K562 (cell line): ENCODE measurements at regions not wholly inside any gene's neighbourhood (a gene's known extent, or its start where the extent isn't known, plus 50 kb on each side); places are given as distances from the start of the nearest gene placed in this dataset.

Experiments
- ATAC-seq: fragments of 200-7000 bp; cut with Tn5 transposase; 3 replicates; pipeline ENCODE4 v1.9.1; 2020; ENCODE audit warnings: moderate library complexity
- BruUV-seq: library from RNA; stranded (reverse); fragments of 400-500 nt; replicated peaks from 2 replicates; lab custom pipeline; 2021; lab: Mats Ljungman, UMichigan
- CTCF ChIA-PET: fragments of 300-600 bp; formaldehyde crosslinking; extraction: SDS; loops from one replicate; lab custom pipeline; 2021; ENCODE audit warnings: low intra/inter-chr PET ratio; lab: Yijun Ruan, JAX
- POLR2A ChIA-PET: fragments of 300-600, 350-650 bp; sonication (Branson Sonifier 250); formaldehyde crosslinking; extraction: SDS; loops from one replicate; lab custom pipeline; 2021; ENCODE audit warnings: antibody characterized with exemption, inconsistent platforms; lab: Yijun Ruan, JAX
- DNase-seq, 4 experiments: peaks; one replicate each; pipeline versions ENCODE4 v3.0.0 to v3.0.0-alpha.2; 2011 to 2018; ENCODE audit warnings: low spot score in 3 of 4, mixed read lengths in 3 of 4; ENCODE audit errors: extremely low read depth in 1 of 4
- FAIRE-seq: peaks from 2 replicates; lab custom pipeline; 2011; peaks lifted over from hg19 to GRCh38; lab: Jason Lieb, UNC
- H2AFZ ChIP-seq: 2 replicates; pipeline ENCODE4 v1.6.0; 2011; ENCODE audit warnings: low read depth, low read length, control low read depth, inconsistent platforms
- H3K27ac ChIP-seq: fragments of 200-600 bp; 3 replicates; pipeline ENCODE4 v1.8.0; 2011; ENCODE audit warnings: low read depth, mild to moderate bottlenecking, control low read depth, inconsistent platforms, low read length, moderate library complexity, mixed read lengths; ENCODE audit errors: extremely low read depth
- H3K27me3 ChIP-seq, 2 experiments: fragments of 300-600 bp in 1 of 2; 2 replicates in 1 of 2; 3 replicates in 1 of 2; pipeline versions ENCODE4 v1.6.0 to v1.8.0; 2011; ENCODE audit warnings: inconsistent platforms in 2 of 2, low read length in 2 of 2, mild to moderate bottlenecking in 1 of 2, mixed read lengths in 1 of 2, moderate library complexity in 1 of 2; ENCODE audit not compliant: control insufficient read depth in 2 of 2, insufficient read depth in 2 of 2
- H3K36me3 ChIP-seq: fragments of 300-600 bp; 3 replicates; pipeline ENCODE4 v1.8.0; 2011; ENCODE audit warnings: mild to moderate bottlenecking, low read length, inconsistent platforms; ENCODE audit not compliant: control insufficient read depth, insufficient read depth
- H3K4me1 ChIP-seq, 2 experiments: fragments of 200-600 bp in 1 of 2; replicated peaks in 1 of 2; 2 replicates in 1 of 2; 3 replicates in 1 of 2; pipeline versions ENCODE4 v1.5.1 to v1.8.0; 2011; ENCODE audit warnings: inconsistent platforms in 2 of 2, low read length in 2 of 2, mild to moderate bottlenecking in 1 of 2, mixed read lengths in 1 of 2, moderate library complexity in 1 of 2; ENCODE audit not compliant: control insufficient read depth in 2 of 2, insufficient read depth in 2 of 2
- H3K4me2 ChIP-seq: 2 replicates; pipeline ENCODE4 v1.6.1; 2011; ENCODE audit warnings: low read length, control low read depth, inconsistent platforms, mixed read lengths; ENCODE audit not compliant: insufficient read depth
- H3K4me3 ChIP-seq: fragments of 200-600 bp; sonication (generic), shearing (Covaris generic); 2 replicates; pipeline ENCODE4 v1.5.1; 2016; ENCODE audit warnings: control low read depth, inconsistent platforms
- H3K79me2 ChIP-seq: fragments of 200-600 bp; 3 replicates; pipeline ENCODE4 v1.8.0; 2011; ENCODE audit warnings: low read length, inconsistent platforms; ENCODE audit not compliant: control insufficient read depth, insufficient read depth
- H3K9ac ChIP-seq, 2 experiments: 2 replicates each; pipeline versions ENCODE4 v1.6.0 to v1.6.1; 2011; ENCODE audit warnings: low read depth in 2 of 2, low read length in 2 of 2, control low read depth in 1 of 2, inconsistent platforms in 1 of 2, mild to moderate bottlenecking in 1 of 2, mixed read lengths in 1 of 2; ENCODE audit not compliant: insufficient read depth in 1 of 2
- H3K9me1 ChIP-seq: one replicate; pipeline ENCODE4 v1.6.0; 2011; ENCODE audit warnings: inconsistent platforms, mild to moderate bottlenecking, low read length, moderate library complexity; ENCODE audit not compliant: control insufficient read depth, insufficient read depth
- H3K9me3 ChIP-seq: replicated peaks from 2 replicates; pipeline ENCODE4 v1.5.1; 2011; ENCODE audit warnings: low read depth, low read length, inconsistent platforms; ENCODE audit not compliant: control insufficient read depth, insufficient read depth
- H4K20me1 ChIP-seq: replicated peaks from 2 replicates; pipeline ENCODE4 v1.6.1; 2011; ENCODE audit warnings: low read length, inconsistent platforms, mixed read lengths; ENCODE audit not compliant: control insufficient read depth, insufficient read depth
- EGR1 ChIP-seq: fragments of 450-650 bp; conservative IDR thresholded peaks from 2 replicates; pipeline ENCODE4 v1.6.1; 2017; ENCODE audit warnings: mild to moderate bottlenecking
- KLF13 ChIP-seq: fragments of 450-650 bp; IDR thresholded peaks from 2 replicates; pipeline ENCODE4 v1.6.1; 2016; ENCODE audit warnings: missing genetic modification characterization, low read depth, mild to moderate bottlenecking, missing compliant biosample characterization, moderate library complexity, borderline replicate concordance
- WGBS: fragments of 100-300 bp; shearing (Covaris generic); methylation state at CpG from one replicate; pipeline ENCODE4 v1.1.6; 2016; ENCODE audit warnings: low coverage, mixed read lengths; ENCODE audit not compliant: insufficient coverage; ENCODE audit errors: missing lambda C conversion rate; 5-methylcytosine and 5-hydroxymethylcytosine counted together
- in situ Hi-C: fragments of 300-500 bp; cut with MboI; formaldehyde crosslinking; loops from 4 replicates; pipeline ENCODE4 v1.15.0; 2018; ENCODE audit warnings: inconsistent platforms, mixed read lengths
- intact Hi-C: fragments of 100-400 bp; cut with micrococcal nuclease; formaldehyde crosslinking; loops from 2 replicates; pipeline ENCODE4 v1.14.2; 2022
- TF ChIP-seq, protein P1 (sequence below): fragments of 250-450 bp; sonication (Bioruptor Pico); IDR thresholded peaks from 2 replicates; pipeline ENCODE4 v1.5.0; 2020; ENCODE audit warnings: mild to moderate bottlenecking

DNA sequence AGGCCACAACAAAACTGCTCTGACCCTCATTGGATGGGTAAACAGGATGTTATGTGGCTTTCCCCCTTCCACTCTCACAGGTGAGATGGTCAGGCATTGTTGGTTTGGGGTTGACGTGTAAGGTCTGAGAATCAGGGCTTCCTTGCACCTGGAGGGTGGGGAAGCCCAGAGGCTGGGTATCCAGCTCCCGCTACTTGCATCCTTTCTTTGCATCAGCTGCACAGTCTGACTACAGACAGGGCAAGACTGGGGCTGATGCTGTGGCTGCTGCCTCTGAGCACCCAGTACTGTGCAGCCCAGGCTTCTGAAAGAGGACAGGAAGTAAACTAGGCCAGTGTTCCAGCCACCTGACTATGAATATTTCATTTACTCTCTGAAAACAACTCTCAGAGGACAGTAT lies 58.0 kb upstream of the ATP2B2 start (continued):
- no peak for TF ChIP-seq KLF13

DNA sequence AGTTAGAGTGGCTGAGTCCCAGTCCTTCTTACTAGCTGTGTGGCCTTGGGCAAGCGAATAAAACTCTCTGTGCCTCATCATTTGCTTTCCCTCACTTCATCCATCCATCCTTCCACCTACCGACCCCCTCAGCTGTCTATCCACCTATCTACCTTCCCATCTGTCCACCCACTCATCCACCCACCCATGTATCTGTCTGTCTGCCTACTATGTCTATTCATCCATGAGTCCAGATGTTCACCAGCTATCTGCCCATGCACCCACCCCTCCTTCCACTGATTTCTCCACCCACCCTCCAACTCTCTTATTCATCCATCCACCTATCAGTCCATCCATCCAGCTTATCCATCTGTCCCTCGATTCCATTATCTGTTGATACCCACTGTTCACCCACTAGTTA lies 60.4 kb upstream of the ATP2B2 start:
- WGBS = 0% methylated on average over 3 of the region's 3 CpGs
- ChIA-PET POLR2A (interaction anchor here (1.6 kb wide), 1 partner anchor 12 kb away, joined by 4 read pairs; no protein-coding TSS in a partner anchor), CTCF (no interaction called here)
- Histone ChIP-seq H3K9ac (no peak overlapping the region), H3K4me2 (no peak overlapping the region), H3K9me1 (no peaks in the 10 kb centered on the region), H3K4me1 (no peaks in the 10 kb centered on the region), H3K79me2 (no peaks in the 10 kb centered on the region), H3K36me3 (no peaks in the 10 kb centered on the region), H3K4me3 (no peak overlapping the region), H3K27me3 (peaks cover 4 to 5% of the 10 kb centered on the region in 2 experiments; a peak in 2 of 5 replicates), H3K27ac (no peak overlapping the region), H3K9me3 (no peaks in the 10 kb centered on the region), H2AFZ (no peak overlapping the region), H4K20me1 (peaks cover 5% of the 10 kb centered on the region; the same call in 1 of the 2 replicates)
- intact Hi-C loops (no loop called here), in situ Hi-C loops (no loop called here)
- TF ChIP-seq, protein P1, sequence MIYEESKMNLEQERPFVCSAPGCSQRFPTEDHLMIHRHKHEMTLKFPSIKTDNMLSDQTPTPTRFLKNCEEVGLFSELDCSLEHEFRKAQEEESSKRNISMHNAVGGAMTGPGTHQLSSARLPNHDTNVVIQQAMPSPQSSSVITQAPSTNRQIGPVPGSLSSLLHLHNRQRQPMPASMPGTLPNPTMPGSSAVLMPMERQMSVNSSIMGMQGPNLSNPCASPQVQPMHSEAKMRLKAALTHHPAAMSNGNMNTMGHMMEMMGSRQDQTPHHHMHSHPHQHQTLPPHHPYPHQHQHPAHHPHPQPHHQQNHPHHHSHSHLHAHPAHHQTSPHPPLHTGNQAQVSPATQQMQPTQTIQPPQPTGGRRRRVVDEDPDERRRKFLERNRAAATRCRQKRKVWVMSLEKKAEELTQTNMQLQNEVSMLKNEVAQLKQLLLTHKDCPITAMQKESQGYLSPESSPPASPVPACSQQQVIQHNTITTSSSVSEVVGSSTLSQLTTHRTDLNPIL (CRISPR knock-in tag) = no peak
- TF ChIP-seq EGR1 = 0 out of 2 replicates have a peak, but pooled peaks have one; percentile 28
- BruUV-seq = no TSS peak
- DNase-seq (no peak), ATAC-seq (no peak), FAIRE-seq (no peak)
